ENCODE measurements at regions not wholly inside any gene's neighbourhood (a gene's known extent, or its start where the extent isn't known, plus 50 kb on each side); places are given as distances from the start of the nearest gene placed in this dataset.

GRCh38 chr9:13994240-13994639 lies 319.7 kb downstream of the NFIB start:
- TF ChIP-seq PATZ1 (CRISPR knock-in tag; IDR thresholded peaks at IDR 0.05; ENCODE audit: borderline replicate concordance) (no peak), ARNTL (CRISPR knock-in tag; IDR thresholded peaks at IDR 0.05; ENCODE audit: borderline replicate concordance, low read depth) (no peak), POU6F1 (CRISPR knock-in tag; IDR thresholded peaks at IDR 0.05; ENCODE audit: borderline replicate concordance, low read depth) (no peak), RARB (CRISPR knock-in tag; IDR thresholded peaks at IDR 0.05) (no peak), CSRNP3 (CRISPR knock-in tag; IDR thresholded peaks at IDR 0.05) (no peak), ZFP3 (CRISPR knock-in tag; IDR thresholded peaks at IDR 0.05) (no peak), TCF4 (CRISPR knock-in tag; IDR thresholded peaks at IDR 0.05; ENCODE audit: borderline replicate concordance) (no peak), TSHZ2 (CRISPR knock-in tag; IDR thresholded peaks at IDR 0.05) (no peak), ZNF70 (CRISPR knock-in tag; IDR thresholded peaks at IDR 0.05) (no peak), ESRRG (CRISPR knock-in tag; IDR thresholded peaks at IDR 0.05) (no peak), PPARA (CRISPR knock-in tag; IDR thresholded peaks at IDR 0.05; ENCODE audit: borderline replicate concordance) (no peak), CSDC2 (CRISPR knock-in tag; IDR thresholded peaks at IDR 0.05) (no peak)

Measured in SK-N-SH treated with all-trans-retinoic acid at 6 μM for 48 hours (cell line).